ENCODE measurements at regions not wholly inside any gene's neighbourhood (a gene's known extent, or its start where the extent isn't known, plus 50 kb on each side); places are given as distances from the start of the nearest gene placed in this dataset.

GRCh38 chr22:49470741-49471503 is 356.8 kb downstream of the BRD1 start:
- no peak for TF ChIP-seq CTCF (IDR thresholded peaks at IDR 0.05)
- Histone ChIP-seq H3K27ac (no peak overlapping the region), H3K4me1 (no peaks in the 10 kb centered on the region), H3K9me3 (no peaks in the 10 kb centered on the region), H3K4me3 (no peak overlapping the region), H3K27me3 (ENCODE audit: insufficient read depth in 3 of 3, low read length in 2 of 3) (peaks cover 0 to 4% (median 4%) of the 10 kb centered on the region in 3 donors), H3K36me3 (ENCODE audit: insufficient read depth in 1 of 2, low read depth in 1 of 2) (no peaks in the 10 kb centered on the region)
- no peak for DNase-seq
- WGBS, 3 donors = 76 to 77% (median 76%) methylated on average over 15 of the region's 15 CpGs
- intact Hi-C loops (cut with DNase I) = no loop called here
- ATAC-seq = no peak

GRCh38 chr22:49469896-49470740 is 357.6 kb downstream of the BRD1 start:
- DNase-seq (no peak), ATAC-seq (no peak)
- WGBS, 3 donors = 75 to 79% (median 77%) methylated on average over 32 to 33 of the region's 33 CpGs
- Histone ChIP-seq H3K27me3 (ENCODE audit: insufficient read depth in 3 of 3, low read length in 2 of 3) (peaks cover 0 to 4% (median 4%) of the 10 kb centered on the region in 3 donors), H3K9me3 (no peaks in the 10 kb centered on the region), H3K4me3 (no peak overlapping the region), H3K27ac (no peak overlapping the region), H3K36me3 (ENCODE audit: insufficient read depth in 1 of 2, low read depth in 1 of 2) (no peaks in the 10 kb centered on the region), H3K4me1 (no peaks in the 10 kb centered on the region)
- intact Hi-C loops (cut with DNase I) = no loop called here
- TF ChIP-seq CTCF (IDR thresholded peaks at IDR 0.05) = no peak

GRCh38 chr22:49468487-49469198 is 359.0 kb downstream of the BRD1 start:
- no peaks in the 10 kb centered on the region for H3K4me1 ChIP-seq
- TF ChIP-seq CTCF (IDR thresholded peaks at IDR 0.05) = no peak
- intact Hi-C loops (cut with DNase I) = no loop called here
- H3K27ac ChIP-seq = no peak overlapping the region
- DNase-seq = no peak
- no peak overlapping the region for H3K4me3 ChIP-seq
- WGBS, 3 donors = 55 to 59% (median 59%) methylated on average over 11 of the region's 11 CpGs
- peaks cover 0 to 4% (median 4%) of the 10 kb centered on the region in 3 donors for H3K27me3 ChIP-seq (ENCODE audit: insufficient read depth in 3 of 3, low read length in 2 of 3)
- no peaks in the 10 kb centered on the region for H3K9me3 ChIP-seq
- no peaks in the 10 kb centered on the region for H3K36me3 ChIP-seq (ENCODE audit: insufficient read depth in 1 of 2, low read depth in 1 of 2)
- ATAC-seq = no peak

GRCh38 chr22:49466878-49467595 is 360.6 kb downstream of the BRD1 start:
- intact Hi-C loops (cut with DNase I) = no loop called here
- TF ChIP-seq CTCF (IDR thresholded peaks at IDR 0.05) = no peak
- Histone ChIP-seq H3K4me3 (no peak overlapping the region), H3K36me3 (ENCODE audit: insufficient read depth in 1 of 2, low read depth in 1 of 2) (no peaks in the 10 kb centered on the region), H3K27ac (no peak overlapping the region), H3K4me1 (no peaks in the 10 kb centered on the region), H3K9me3 (no peaks in the 10 kb centered on the region), H3K27me3 (ENCODE audit: insufficient read depth in 3 of 3, low read length in 2 of 3) (peaks cover 0 to 3% (median 0%) of the 10 kb centered on the region in 3 donors)
- DNase-seq (no peak), ATAC-seq (no peak)
- WGBS, 3 donors = 78 to 83% (median 80%) methylated on average over 17 of the region's 17 CpGs

Data from psoas muscle (tissue), 7 donors.